Activated CD4-positive, CD25-positive, alpha-beta regulatory T cell treated with anti-CD3 and anti-CD28 coated beads, Interleukin-2, amount 50 U/mL, for 72 hours (primary cell): ENCODE measurements at regions not wholly inside any gene's neighbourhood (a gene's known extent, or its start where the extent isn't known, plus 50 kb on each side); places are given as distances from the start of the nearest gene placed in this dataset.
"Not testable (repeated sequence)": the region's sequence is repeated elsewhere in the genome, so short reads cannot be mapped to it uniquely, and the experiment has no call there.

Source experiments
- DNase-seq: peaks from one replicate; pipeline ENCODE4 v3.0.0; 2021

DNA sequence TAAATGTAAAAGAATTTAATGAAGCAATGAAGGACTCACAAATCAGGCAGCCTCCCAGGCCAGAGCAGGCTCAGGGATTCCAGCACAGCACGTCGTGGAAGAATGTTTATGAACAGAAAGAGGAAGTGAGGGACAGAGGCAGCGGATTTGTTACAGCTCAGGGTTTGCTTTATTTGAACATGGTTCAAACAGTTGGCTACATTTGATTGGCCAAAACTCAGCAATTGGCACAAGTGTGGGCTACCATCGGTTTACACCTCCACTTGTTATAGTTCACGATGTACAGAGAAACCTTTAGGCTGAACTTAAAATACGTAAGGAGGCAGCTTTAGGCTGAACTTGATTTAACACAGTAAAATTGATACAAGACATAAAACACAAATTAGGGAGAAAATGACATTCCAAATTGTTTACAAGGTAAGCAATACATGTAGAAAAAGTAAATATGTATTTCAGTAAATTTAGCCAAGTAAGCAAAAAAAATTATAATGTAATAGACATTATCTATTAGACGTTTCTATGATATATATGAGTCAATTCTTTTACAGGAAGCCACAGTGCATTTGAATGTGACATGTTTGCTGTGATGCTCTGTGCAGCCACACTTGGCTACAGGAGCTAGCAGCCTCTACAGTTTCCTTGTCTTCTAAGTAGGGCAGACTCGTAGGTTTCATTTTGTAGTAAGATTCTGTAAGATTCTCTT is 126.5 kb downstream of the ADSS2 start:
- DNase-seq = no peak

- DNase-seq = no peak
These were observed 125.0 kb downstream of the ADSS2 start for GRCh38 chr1:244326757-244327156.

DNA sequence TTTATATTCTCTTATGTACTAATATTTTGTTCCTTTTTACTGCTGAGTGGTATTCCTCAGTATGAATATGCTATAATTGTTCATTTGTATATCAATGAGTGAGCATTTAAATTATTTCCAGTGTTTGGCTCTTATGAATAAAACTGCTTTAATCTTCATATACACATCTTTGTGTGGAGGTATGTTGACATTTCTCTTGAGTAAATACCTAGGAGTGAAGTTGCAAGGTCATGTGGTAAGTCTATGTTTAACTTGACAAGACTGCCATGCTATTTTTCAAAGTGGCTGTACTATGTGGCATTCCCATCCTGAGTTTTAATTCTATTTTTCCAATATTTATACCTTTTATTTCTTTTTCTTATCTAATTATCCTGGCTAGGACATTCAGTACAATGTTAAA is 124.2 kb downstream of the ADSS2 start:
- DNase-seq = no peak

DNA sequence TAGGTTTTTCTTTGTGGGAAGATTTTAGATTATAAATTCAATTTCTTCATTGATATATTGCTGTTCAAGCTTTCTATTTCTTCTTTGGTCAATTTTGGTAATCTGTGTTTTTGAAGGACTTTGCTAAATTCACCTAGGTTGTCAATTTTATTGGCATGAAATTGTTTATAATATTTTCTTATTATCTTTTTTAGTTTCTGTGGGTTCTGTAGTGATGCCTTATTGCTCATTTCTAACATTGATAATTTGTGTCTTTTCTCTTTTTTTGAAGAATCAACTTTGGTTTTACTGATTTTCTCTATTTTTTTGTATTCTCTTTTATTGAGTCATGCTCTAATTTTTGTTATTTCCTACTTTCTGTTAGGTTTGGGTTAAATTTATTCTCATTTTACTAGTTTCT is 123.2 kb downstream of the ADSS2 start:
- no peak for DNase-seq

DNA sequence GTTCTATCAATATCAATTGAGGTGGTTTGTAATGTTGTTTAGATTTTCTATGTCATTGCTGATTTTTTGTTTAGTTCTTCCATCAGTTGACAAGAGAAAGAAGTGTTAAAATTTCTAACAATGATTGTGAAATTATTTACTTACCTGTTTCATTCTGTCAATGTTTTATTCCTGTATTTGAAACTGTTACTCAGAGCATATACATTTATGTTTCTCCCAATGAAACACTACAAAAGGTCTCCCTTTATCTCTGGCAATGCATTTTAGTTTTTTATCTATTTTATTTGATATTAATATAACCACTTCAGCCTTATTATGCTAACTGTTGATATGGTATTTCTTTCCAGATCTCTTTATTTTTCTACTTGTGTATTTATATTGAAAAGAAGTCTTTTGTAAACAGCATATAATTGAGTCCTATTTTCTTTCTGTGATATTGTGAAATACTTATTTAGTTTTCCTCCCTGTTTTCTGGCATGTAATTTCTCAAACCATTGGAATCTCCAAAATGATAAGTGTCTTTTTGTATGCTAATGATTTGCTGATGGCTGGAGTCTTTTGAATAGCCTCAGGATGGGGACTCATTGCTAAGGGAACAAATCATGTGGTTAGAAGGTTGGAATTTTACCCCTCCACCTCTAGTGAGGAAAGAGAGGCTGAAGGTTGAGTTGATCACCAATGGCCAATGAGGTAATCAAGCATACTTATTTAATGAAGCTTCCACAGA is 122.0 kb downstream of the ADSS2 start:
- DNase-seq = no peak

DNA sequence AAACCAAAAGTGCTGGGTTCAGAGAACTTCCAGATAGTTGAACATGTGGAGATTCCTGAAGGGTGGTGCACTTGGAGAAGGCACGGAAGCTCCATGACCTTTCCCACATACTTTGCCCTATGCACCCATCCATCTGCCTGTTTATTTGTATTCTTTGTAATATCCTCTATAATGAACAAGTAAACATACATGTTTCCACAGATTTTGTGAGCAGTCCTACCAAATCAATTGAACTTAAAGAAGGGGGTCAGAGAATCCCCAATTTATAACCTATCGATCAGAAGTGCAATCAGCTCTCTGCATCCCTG is 121.4 kb downstream of the ADSS2 start:
- DNase-seq = no peak

- DNase-seq = not testable (repeated sequence)
These were observed 118.9 kb downstream of the ADSS2 start for GRCh38 chr1:244332761-244333160.

- not testable (repeated sequence) for DNase-seq
These were observed 117.4 kb downstream of the ADSS2 start for GRCh38 chr1:244334315-244334714.

GRCh38 chr1:244334842-244335241 is 116.9 kb downstream of the ADSS2 start:
- not testable (repeated sequence) for DNase-seq

DNA sequence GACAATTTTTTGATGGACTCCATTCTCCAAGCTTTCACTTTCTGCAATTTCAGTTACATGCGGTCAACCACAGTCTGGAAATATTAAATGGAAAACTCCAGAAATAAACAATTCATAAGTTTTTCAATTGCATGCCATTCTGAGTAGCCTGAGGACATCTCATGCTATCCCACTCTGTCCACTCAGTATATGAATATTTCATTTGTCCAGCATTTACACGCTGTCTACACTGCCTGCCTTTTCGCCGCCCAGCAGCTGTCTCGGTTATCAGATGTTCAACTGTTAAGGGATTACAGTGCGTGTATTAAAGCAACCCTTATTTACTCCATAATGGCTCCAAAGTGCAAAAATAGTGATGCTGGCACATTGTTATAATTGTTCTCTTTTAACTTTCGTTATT is 116.3 kb downstream of the ADSS2 start:
- no peak for DNase-seq

- no peak for DNase-seq
These were observed 115.3 kb downstream of the ADSS2 start for GRCh38 chr1:244336232-244336899.

DNA sequence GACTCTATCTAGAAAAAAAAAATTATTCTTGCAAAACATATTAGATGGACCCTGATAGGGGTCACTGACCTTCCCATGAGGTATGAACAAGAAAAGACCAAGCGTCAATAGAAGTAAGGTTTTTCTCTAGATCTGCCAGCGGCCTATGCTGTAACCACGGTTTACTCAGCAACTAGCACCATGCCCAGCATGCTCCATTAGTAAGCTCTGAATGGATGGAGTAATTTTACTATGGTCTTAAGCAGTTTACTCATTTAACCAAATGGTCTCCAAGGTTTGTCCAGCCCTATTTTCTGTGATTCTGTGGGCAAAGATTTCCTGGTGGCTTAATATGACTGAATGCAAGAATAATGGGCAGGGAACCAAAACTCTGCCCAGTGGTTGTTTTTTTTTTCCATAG is 113.9 kb downstream of the ADSS2 start:
- DNase-seq = no peak

DNA sequence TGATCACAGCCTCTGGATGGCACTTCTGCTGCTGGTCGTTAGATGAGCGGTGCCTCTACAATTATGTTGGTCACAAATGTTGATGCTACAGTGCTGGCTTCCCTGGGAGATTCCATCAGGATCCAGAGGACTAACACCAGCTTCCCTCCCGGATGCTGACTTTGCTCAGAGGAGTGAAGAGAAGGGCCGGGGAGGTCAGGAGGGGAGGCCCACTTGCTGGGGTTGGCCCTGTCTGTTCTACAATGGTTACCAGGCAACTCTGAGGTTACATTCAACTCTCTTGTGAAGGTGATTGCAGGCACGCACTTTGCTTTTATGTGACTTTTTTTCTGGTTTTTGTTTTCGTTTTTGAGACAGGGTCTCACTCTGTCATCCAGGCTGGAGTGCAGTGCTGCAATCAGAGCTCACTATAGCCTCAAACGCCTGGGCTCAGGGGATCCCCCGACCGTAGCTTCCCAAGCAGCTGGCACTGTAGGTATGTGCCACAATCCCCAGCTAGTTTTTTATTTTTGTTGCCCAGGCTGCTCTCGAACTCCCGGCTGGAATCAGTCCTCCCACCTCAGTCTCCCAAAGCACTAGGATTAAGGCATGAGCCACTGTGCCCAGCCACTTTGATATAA is 112.5 kb downstream of the ADSS2 start:
- no peak for DNase-seq

DNA sequence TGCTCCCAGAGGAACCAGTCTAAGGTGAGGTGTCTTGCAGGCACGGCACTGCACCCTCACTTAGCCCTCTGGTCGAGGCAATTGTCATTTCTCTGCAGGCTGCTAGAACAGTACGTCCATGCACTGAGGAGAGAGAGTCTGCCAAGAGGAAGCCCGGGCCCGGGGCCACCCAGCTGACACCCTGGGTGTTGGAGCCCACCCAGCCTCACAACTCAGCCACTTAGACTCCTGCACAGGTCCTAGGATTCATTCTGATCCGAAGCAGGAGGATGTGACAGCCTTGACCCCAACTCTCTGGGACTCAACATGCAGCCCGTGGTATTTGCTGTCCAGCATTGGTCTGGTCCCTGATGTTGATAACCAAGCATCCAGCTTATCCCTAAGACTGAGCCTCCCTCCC is 111.9 kb downstream of the ADSS2 start:
- no peak for DNase-seq

- DNase-seq = no peak
These were observed 111.3 kb downstream of the ADSS2 start for GRCh38 chr1:244340396-244340795.

DNA sequence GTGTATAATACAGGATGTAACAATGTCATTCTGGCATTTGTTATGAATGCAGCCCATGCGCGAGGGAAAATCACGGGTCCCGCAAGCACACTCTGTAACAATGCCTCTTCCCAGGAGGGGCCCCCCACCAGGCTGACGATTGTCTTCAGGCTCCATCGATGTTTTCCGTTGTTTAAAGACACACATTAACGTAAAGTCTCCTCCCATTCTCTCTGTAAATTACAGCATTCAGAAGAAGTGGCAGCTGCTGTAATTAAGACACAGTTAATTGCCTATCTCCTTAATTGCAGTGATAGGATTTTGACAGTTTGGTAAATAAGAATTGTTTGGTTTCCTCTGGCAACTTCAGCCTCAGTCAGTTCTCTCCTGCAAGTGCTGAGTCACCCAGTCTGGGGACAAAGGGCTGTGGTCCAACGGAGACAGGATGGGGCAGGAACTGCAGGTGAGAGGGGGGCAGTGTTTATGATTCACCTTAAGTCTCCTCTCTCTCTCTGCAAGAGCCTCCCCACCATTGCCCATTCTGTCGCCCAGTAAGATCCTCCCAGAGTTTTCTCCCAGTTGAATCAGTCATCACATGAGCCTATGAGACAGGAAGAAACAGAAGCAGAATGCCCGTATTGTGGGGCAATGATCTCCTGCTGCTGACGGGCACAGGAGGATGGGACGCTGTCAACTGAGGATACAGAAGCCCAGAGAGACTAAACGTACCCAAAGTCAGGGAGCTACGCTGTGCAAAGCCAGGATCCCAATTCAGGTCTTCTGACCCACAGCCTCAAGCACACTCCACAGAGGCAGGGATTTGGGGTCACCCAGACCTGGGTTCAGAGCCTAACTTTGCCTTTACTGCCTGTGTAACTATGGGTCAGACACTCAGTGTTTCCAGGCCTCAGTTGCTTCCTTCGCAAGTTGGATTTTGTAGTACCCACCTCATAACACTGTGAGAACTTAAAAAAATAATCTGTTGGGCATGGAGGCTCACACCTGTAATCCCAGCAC is 110.0 kb downstream of the ADSS2 start:
- no peak for DNase-seq

DNA sequence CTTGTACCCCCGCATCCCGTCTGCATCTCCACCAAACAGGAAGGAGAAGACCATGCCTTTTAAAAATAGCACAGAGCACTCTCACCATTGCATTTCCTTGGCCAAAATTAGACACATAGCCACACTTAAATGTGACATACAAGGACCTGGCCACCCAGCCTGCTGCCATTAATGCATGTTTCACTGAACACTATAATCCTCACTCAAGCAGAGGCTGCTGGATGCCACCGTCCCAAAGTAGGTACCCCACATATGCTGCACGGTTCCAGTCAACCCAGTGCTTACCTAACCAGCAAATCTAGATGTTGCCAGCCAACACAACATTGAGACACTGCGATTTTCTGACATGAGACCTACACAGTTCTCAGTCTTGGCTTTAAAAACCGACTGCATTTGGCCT is 107.7 kb downstream of the ADSS2 start:
- DNase-seq = no peak

- no peak for DNase-seq
These were observed 104.6 kb downstream of the ADSS2 start for GRCh38 chr1:244346972-244347618.

DNA sequence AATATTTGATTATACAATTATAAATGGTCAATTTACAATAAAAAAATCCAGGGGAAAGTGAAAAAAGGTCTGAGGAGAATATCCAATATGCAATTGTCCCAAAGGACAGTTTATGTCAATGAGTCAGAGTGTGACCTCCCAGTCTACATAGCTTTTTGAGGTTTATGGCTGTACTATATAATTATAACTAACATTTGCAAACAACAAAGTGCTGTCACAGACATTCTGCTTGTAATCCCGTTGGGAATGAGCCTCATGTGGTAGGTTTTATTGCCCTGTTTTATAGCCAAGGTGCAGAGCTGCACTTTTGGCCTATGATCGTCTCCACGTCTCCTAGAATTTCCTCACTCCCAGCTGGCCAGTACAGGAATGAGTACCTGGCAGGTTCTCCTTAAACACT is 103.8 kb downstream of the ADSS2 start:
- no peak for DNase-seq

GRCh38 chr1:244349103-244349531 is 102.6 kb downstream of the ADSS2 start:
- DNase-seq = no peak

DNA sequence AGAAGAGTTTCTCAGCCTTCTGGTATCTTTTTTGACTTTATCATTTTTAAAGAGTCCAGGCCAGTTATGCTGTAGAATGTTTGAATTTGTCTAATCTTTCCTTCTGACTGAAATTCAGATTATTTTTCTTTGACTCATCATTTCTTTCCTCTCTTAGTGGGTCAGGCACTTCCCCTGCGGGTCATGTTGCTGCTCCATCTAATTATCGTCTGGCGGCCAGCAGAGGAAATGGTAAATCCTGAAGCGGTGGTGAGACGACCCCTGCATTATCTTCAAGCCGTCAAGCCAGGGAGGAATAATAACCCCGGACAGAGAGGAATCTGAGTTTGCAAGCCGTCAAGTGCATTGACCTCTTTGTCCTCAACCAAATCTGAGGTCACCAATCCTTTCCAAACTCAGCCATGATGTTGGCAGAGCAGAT is 102.1 kb downstream of the ADSS2 start:
- no peak for DNase-seq

GRCh38 chr1:244350027-244350426 is 101.7 kb downstream of the ADSS2 start:
- no peak for DNase-seq
